Forelimb muscle (tissue), 1 donor: ENCODE measurements at regions not wholly inside any gene's neighbourhood (a gene's known extent, or its start where the extent isn't known, plus 50 kb on each side); places are given as distances from the start of the nearest gene placed in this dataset.

Experiments used
- DNase-seq: peaks from one replicate; pipeline ENCODE4 v3.0.0-alpha.2; 2013; ENCODE audit warnings: low read depth

GRCh38 chr5:34533582-34534522 lies 122.3 kb upstream of the RAI14 start:
- no peak for DNase-seq

DNA sequence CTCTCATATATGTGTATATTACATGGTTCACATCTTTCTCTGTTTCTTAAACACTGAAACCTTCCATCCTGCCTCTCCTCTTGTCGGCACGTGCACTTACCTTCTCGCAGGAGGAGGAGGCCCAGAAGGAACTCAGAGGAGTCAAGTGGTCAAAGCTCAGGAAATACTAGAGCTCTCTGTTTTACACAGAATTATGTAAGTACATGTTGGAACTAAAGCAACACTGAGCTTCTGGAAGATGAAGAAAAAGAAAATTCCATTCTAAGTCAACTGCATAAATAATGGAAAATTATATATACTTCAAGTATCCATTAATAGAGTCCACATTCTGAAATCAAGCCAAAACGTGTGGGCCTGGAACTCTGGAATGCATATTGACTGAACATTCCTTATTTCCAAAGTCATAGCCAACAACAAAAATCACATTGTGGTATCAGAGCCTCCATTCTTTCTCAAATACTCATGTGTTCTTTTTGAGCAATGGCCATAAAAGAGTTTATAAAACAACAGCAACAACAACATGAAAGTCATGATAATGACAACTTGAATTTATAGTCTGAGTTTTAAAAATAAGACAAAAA lies 121.5 kb upstream of the RAI14 start:
- DNase-seq: no peak

DNA sequence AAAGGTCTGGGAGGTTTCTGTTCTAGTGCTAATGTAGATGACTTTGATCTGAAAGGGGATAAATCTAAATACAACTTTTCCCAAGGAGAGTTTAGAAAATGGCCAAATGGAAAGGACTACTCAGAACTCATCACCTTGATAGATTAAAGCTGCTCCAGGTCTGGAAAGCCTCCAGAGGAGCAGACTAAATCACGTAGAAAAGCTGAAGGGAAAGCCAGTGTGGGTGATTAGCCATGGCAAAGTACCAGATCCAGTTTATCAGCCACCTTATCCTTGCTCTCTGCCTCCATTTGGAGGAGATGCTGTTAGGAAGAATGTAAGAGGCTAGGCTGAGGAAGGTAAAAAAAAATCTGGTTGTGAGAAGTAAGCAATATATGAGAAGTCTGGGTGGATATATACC lies 120.7 kb upstream of the RAI14 start:
- DNase-seq: no peak

GRCh38 chr5:34535944-34536623 lies 120.0 kb upstream of the RAI14 start:
- no peak for DNase-seq

DNA sequence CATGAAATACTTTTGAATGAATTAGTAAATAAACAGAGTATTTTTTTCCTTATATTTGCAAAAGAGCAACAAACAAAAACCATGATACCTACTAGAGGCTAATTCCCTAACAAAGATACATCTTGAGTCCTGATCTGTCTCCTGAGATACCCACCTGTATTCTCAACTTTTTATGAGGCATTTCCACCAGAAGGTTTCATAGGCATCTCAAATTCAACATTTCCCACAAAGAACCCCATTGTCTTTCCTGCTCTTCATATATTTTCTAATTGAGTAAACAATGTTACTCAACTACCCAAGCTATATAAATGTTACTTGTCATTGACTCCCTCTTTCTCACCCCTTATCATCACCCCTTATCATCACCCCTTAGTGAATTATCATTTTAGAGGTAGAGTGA lies 119.4 kb upstream of the RAI14 start:
- DNase-seq: no peak

GRCh38 chr5:34538026-34538672 lies 118.0 kb upstream of the RAI14 start:
- DNase-seq: no peak

DNA sequence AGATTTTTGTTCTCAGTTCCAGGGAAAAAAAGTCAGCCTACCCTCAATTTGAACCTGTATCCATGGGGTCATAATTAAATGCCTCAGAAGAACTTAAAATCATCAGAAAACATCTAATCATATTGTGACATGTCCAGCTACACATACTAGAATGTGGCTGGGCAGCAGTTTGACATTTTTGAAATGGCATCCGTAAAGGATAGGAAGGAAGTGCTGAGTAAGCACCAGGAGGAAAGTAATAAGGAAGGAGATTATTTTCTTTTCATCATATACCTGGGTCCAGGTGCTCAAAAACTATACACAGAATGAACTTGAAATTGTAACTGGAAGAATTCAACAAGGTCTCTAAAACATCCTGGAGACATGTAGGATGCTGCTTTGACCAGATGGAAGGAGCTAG lies 116.9 kb upstream of the RAI14 start:
- DNase-seq: no peak

- DNase-seq: no peak
These were observed 115.1 kb upstream of the RAI14 start for GRCh38 chr5:34541067-34541466.

DNA sequence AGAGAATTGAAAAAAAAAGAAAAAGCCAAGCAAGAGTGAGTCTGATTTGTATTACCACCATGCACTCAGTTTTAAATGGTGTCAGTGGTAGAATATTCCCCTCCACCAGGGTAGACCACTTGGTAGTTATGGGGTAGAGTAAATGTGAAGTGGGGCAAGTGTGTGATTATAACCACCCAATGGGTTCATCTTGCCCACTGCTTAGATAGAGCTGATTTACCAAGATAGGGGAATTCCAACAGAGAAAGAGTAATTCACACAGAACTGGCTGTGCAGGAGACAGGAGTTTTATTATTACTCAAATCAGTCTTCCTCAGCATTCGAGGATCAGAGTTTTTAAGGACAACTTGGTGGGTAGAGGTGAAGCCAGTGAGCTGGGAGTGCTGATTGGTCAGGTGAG lies 113.3 kb upstream of the RAI14 start:
- DNase-seq: no peak

DNA sequence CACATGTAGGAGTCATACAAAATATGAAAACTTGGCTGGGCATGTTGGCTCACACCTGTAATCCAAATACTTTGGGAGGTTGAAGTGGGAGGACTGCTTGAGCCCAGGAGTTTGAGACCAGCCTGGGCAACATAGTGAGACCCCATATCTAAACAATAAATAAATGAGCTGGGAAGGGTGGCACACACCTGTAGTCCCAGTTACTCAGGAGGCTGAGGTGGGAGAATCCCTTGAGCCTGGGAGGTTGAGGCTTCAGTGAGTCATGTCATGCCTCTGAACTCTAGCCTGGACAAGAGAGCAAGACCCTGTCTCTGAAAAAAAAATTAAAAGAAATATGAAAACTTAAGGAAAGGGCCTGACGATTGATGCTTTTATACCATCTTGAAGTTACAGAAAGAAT lies 112.4 kb upstream of the RAI14 start:
- DNase-seq: no peak

DNA sequence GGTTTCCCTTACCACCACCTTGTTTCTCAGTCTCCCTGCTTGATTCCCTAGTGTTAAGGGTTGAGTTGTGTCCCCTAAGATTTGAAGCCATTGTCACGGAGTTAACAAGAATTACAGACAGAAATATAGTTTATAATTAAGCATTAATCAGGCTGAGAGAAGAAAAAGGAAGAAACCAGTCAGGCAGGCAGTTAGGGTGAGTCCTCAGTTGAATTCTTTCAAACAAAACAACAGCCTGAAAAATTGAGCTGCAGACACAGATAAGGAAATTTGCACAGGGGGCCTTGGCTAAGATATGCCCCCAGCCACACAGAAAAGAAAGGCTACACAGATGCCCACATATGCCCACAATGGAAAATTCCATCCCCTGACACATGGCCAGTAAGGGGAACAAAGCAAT lies 111.7 kb upstream of the RAI14 start:
- no peak for DNase-seq

DNA sequence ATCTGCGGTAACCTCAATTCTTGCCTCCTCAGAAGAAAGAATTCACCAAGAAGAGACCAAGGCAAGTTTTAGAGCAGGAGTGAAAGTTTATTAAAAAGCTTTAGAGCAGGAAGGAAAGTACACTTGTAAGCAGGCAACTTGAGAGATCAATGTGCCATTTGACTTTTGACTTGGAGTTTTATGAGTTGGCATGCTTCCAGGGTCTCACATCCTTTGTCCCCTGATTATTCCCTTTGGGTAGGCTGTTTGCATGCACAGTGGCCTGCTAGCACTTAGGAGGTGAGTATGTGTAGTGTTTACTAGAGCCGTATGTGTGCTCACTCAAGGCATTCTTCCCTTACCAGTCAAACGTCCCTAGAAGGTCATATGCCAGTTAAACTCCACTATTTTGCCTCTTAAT lies 111.0 kb upstream of the RAI14 start:
- no peak for DNase-seq

DNA sequence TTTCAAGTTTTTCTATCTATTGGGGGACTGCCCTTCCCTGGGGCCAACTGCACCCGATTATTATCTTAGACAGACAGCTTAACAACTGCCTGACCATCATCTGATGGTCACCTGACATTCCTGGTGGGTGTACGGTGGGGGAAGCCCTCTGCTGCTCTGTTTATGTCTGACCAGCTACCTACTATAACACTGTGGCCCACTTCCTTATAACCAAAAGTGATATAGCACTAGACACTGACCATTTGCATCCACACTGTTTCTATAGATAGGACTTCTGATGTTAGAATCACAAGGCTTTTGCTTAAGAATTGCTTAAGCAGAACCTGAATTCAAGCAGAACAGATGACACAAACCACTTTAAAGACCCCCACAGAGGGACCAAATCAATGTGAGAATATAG lies 110.5 kb upstream of the RAI14 start:
- no peak for DNase-seq

GRCh38 chr5:34547300-34548085 lies 108.6 kb upstream of the RAI14 start:
- no peak for DNase-seq

DNA sequence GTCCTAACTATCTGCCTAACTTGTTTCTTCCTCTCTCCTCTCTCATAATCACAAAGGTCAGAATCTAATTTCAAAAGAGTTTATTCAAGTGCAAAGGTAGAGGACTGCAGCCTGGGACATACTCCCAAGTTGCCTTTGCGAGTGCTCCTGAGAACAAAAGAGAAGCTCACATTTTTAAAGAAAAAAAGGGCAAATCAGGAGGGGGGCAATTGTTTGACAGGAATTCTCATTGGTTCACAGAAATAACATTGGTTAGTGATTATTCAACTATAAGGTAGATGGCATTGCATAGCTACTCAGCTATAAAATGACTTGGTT lies 108.1 kb upstream of the RAI14 start:
- DNase-seq: no peak

DNA sequence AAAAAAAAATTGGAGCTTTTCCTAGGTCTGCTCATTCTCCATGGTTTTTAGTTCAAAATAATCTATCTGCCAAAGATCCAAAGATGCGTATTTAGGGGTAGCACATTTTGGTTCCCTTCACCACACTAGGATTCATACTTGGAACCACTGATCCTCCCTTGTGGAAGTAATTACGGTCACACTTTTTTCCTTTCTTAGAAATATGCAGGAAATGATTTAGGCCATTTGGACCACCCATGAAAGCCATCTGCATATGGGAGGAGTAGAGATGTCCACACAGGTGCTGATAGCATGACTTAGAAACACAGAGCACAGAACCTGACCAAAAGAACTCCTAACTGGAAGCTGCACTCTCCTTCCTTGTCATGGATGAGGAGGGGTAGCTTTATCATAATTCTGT lies 105.9 kb upstream of the RAI14 start:
- DNase-seq: peak; percentile 77

- DNase-seq: no peak
These were observed 105.2 kb upstream of the RAI14 start for GRCh38 chr5:34550964-34551363.

- peak; percentile 62 for DNase-seq
These were observed 104.2 kb upstream of the RAI14 start for GRCh38 chr5:34551911-34552433.

DNA sequence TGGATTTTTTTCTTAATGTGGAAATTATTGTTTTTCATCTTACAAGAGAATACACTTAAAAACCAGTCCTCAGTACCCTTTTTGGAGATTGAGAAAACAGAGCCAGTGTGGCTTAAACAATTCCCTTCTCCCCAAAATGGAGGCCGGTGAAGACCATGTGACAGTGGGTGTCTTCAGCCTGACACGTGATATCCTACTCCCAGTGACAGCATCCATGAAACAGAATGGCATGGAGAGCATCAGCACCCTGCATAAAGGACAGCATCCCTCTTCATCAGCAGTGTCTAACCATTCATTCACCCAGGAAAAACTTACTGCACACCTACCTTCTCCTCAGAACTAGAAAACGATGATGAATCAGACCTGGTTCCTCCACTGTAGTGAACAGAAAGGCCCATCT lies 103.4 kb upstream of the RAI14 start:
- DNase-seq: no peak

- DNase-seq: no peak
These were observed 102.5 kb upstream of the RAI14 start for GRCh38 chr5:34553581-34553980.

DNA sequence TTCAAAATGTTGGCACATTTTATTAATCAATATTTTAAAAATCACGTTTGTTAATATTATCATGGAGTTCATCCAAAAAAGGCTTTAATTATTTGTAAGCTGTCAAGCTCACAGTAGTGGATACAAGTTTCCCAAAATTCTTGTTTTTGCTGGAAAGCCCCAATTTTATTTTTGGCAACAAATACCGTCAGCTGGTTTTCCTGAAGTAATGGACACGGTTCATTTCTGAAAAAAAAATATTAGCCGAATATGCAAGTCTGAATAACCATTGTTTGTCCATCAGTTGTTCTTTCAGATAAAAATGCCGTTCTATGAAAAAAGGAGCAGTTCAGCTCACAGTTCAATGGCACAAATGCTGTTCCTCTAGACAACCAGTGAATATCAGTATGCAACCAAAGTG lies 101.5 kb upstream of the RAI14 start:
- no peak for DNase-seq
